ENCODE measurements at regions not wholly inside any gene's neighbourhood (a gene's known extent, or its start where the extent isn't known, plus 50 kb on each side); places are given as distances from the start of the nearest gene placed in this dataset.
"Not testable (repeated sequence)": the region's sequence is repeated elsewhere in the genome, so short reads cannot be mapped to it uniquely, and the experiment has no call there.

- DNase-seq (ENCODE audit: low spot score); in situ Hi-C loops (cut with MboI; ENCODE audit: low pct_unique_long_range_greater_than_20kb, low sequenced_read_pairs, unreplicated experiment): not testable (repeated sequence)
These were observed 88.6 kb upstream of the NFIL3 start for GRCh38 chr9:91512235-91512634.

DNA sequence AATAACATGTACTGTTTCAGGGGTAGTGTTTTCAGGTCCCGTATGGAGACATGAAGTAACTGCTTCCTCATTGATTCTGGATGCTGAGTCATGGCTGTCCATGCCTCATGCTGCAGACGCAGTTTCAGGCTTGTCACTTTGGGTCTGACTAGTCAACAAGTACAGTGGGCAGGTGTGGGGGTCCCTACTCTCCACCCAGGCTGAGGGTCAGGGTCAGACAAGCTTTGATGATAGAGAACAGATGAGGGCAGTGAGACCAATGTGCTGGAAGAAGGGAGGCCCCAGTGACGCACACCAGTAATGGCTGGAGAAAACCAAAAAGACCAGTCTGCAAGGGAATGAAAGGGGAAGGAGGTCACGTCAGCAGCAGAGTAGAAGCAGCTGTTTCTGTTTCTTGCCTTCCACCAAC lies 80.0 kb upstream of the NFIL3 start:
- in situ Hi-C loops (cut with MboI; ENCODE audit: low pct_unique_long_range_greater_than_20kb, low sequenced_read_pairs, unreplicated experiment), result no loop called here
- DNase-seq (ENCODE audit: low spot score), result no peak
- TF ChIP-seq CTCF (IDR thresholded peaks at IDR 0.05; ENCODE audit: extremely low read depth, insufficient read depth, missing control alignments), result no peak

- in situ Hi-C loops (cut with MboI; ENCODE audit: low pct_unique_long_range_greater_than_20kb, low sequenced_read_pairs, unreplicated experiment), result no loop called here
- DNase-seq (ENCODE audit: low spot score), result no peak
- TF ChIP-seq CTCF (IDR thresholded peaks at IDR 0.05; ENCODE audit: extremely low read depth, insufficient read depth, missing control alignments), result no peak
These were observed 79.5 kb upstream of the NFIL3 start for GRCh38 chr9:91502913-91503672.

GRCh38 chr9:91502475-91502874 lies 78.8 kb upstream of the NFIL3 start:
- in situ Hi-C loops (cut with MboI; ENCODE audit: low pct_unique_long_range_greater_than_20kb, low sequenced_read_pairs, unreplicated experiment), result no loop called here
- DNase-seq (ENCODE audit: low spot score), result no peak
- TF ChIP-seq CTCF (IDR thresholded peaks at IDR 0.05; ENCODE audit: extremely low read depth, insufficient read depth, missing control alignments), result no peak

DNA sequence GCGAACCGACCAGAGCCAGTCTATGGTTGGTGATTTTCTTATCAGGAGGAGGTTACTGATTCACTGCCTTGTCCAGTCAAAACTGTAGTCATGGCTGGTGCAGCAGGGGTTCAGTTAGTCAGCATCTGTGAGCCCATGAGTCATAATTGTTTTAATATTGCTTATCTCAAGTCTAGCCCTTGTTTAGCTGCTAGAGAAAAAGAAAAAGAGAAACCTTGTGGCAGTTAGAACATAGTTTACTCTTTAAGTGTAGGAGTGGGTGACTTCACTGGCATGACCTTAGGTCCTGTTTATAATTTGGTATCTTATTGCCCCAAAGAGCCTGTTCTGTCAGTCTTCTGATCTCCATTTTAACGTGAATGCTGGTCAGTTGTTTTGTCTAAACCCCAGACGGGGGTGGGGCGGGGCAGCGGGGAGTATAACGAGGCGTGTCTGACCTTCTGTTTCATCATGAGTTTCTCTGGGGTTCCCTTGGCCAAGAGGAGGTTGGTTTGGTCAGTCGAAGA lies 76.9 kb upstream of the NFIL3 start:
- no peak for DNase-seq (ENCODE audit: low spot score)
- in situ Hi-C loops (cut with MboI; ENCODE audit: low pct_unique_long_range_greater_than_20kb, low sequenced_read_pairs, unreplicated experiment), result no loop called here
- TF ChIP-seq CTCF (IDR thresholded peaks at IDR 0.05; ENCODE audit: extremely low read depth, insufficient read depth, missing control alignments), result no peak

GRCh38 chr9:91496351-91496750 lies 72.7 kb upstream of the NFIL3 start:
- no peak for DNase-seq (ENCODE audit: low spot score)
- no peak for TF ChIP-seq CTCF (IDR thresholded peaks at IDR 0.05; ENCODE audit: extremely low read depth, insufficient read depth, missing control alignments)
- in situ Hi-C loops (cut with MboI; ENCODE audit: low pct_unique_long_range_greater_than_20kb, low sequenced_read_pairs, unreplicated experiment), result no loop called here

- TF ChIP-seq CTCF (IDR thresholded peaks at IDR 0.05; ENCODE audit: extremely low read depth, insufficient read depth, missing control alignments), result no peak
- no peak for DNase-seq (ENCODE audit: low spot score)
- in situ Hi-C loops (cut with MboI; ENCODE audit: low pct_unique_long_range_greater_than_20kb, low sequenced_read_pairs, unreplicated experiment), result no loop called here
These were observed 71.8 kb upstream of the NFIL3 start for GRCh38 chr9:91495450-91495849.

Measured in GM13977 (cell line).